ENCODE measurements at regions not wholly inside any gene's neighbourhood (a gene's known extent, or its start where the extent isn't known, plus 50 kb on each side); places are given as distances from the start of the nearest gene placed in this dataset.
"Not testable (repeated sequence)": the region's sequence is repeated elsewhere in the genome, so short reads cannot be mapped to it uniquely, and the experiment has no call there.

- DNase-seq; H3K4me3 Mint-ChIP-seq; H3K9me3 Mint-ChIP-seq (ENCODE audit: low read depth); H3K27ac Mint-ChIP-seq; ATAC-seq; H3K4me1 Mint-ChIP-seq; H3K27me3 Mint-ChIP-seq; H3K36me3 Mint-ChIP-seq; CTCF ChIA-PET: not testable (repeated sequence)
Observed at GRCh38 chr1:78203410-78203982, 157.7 kb downstream of the GIPC2 start.

GRCh38 chr1:78210175-78210574, 164.4 kb downstream of the GIPC2 start:
- no peak for ATAC-seq
- Mint-ChIP-seq H3K4me3 (no peak overlapping the region), H3K4me1 (no peaks in the 10 kb centered on the region), H3K27ac (no peak overlapping the region), H3K27me3 (no peaks in the 10 kb centered on the region), H3K36me3 (no peaks in the 10 kb centered on the region), H3K9me3 (ENCODE audit: low read depth) (no peaks in the 10 kb centered on the region)
- CTCF ChIA-PET = no interaction called here
- no peak for DNase-seq

- Mint-ChIP-seq H3K4me1 (no peaks in the 10 kb centered on the region), H3K27me3 (no peaks in the 10 kb centered on the region), H3K27ac (no peak overlapping the region), H3K4me3 (no peak overlapping the region), H3K9me3 (ENCODE audit: low read depth) (no peaks in the 10 kb centered on the region), H3K36me3 (no peaks in the 10 kb centered on the region)
- DNase-seq (no peak), ATAC-seq (no peak)
- CTCF ChIA-PET = interaction anchor here (0.6 kb wide), 1 partner anchor 1612 kb away, joined by 5 read pairs; no protein-coding TSS in a partner anchor
Observed at GRCh38 chr1:78211483-78212092, 165.8 kb downstream of the GIPC2 start.

GRCh38 chr1:78214334-78214733, 168.6 kb downstream of the GIPC2 start:
- ATAC-seq = no peak

GRCh38 chr1:78222225-78222959, 176.6 kb downstream of the GIPC2 start:
- Mint-ChIP-seq H3K27me3 (peaks cover 2% of the 10 kb centered on the region), H3K4me3 (no peak overlapping the region), H3K27ac (no peak overlapping the region), H3K36me3 (no peaks in the 10 kb centered on the region), H3K4me1 (no peaks in the 10 kb centered on the region), H3K9me3 (ENCODE audit: low read depth) (no peaks in the 10 kb centered on the region)
- CTCF ChIA-PET = no interaction called here
- no peak for ATAC-seq
- no peak for DNase-seq

More at GRCh38 chr1:78214334-78214733, 168.6 kb downstream of the GIPC2 start:
- CTCF ChIA-PET = no interaction called here
- H3K4me1 Mint-ChIP-seq = no peaks in the 10 kb centered on the region
- H3K4me3 Mint-ChIP-seq = no peak overlapping the region
- H3K36me3 Mint-ChIP-seq = no peaks in the 10 kb centered on the region
- no peaks in the 10 kb centered on the region for H3K27me3 Mint-ChIP-seq
- no peak overlapping the region for H3K27ac Mint-ChIP-seq
- H3K9me3 Mint-ChIP-seq (ENCODE audit: low read depth) = no peaks in the 10 kb centered on the region
- no peak for DNase-seq

GRCh38 chr1:78222960-78223358, 177.2 kb downstream of the GIPC2 start:
- H3K27ac Mint-ChIP-seq = no peak overlapping the region
- ATAC-seq (no peak), DNase-seq (no peak)
- no peaks in the 10 kb centered on the region for H3K36me3 Mint-ChIP-seq
- CTCF ChIA-PET = no interaction called here
- H3K4me1 Mint-ChIP-seq = no peaks in the 10 kb centered on the region
- no peak overlapping the region for H3K4me3 Mint-ChIP-seq
- peaks cover 2% of the 10 kb centered on the region for H3K27me3 Mint-ChIP-seq
- no peaks in the 10 kb centered on the region for H3K9me3 Mint-ChIP-seq (ENCODE audit: low read depth)

GRCh38 chr1:78223417-78224215, 177.8 kb downstream of the GIPC2 start:
- CTCF ChIA-PET = no interaction called here
- H3K27me3 Mint-ChIP-seq = peaks cover 2% of the 10 kb centered on the region
- H3K27ac Mint-ChIP-seq = no peak overlapping the region
- ATAC-seq (no peak), DNase-seq (no peak)
- no peaks in the 10 kb centered on the region for H3K4me1 Mint-ChIP-seq
- no peaks in the 10 kb centered on the region for H3K9me3 Mint-ChIP-seq (ENCODE audit: low read depth)
- H3K36me3 Mint-ChIP-seq = no peaks in the 10 kb centered on the region
- no peak overlapping the region for H3K4me3 Mint-ChIP-seq

GRCh38 chr1:78224246-78224785, 178.6 kb downstream of the GIPC2 start:
- Mint-ChIP-seq H3K4me1 (no peaks in the 10 kb centered on the region), H3K36me3 (no peaks in the 10 kb centered on the region), H3K27me3 (peaks cover 2% of the 10 kb centered on the region), H3K4me3 (no peak overlapping the region), H3K9me3 (ENCODE audit: low read depth) (no peaks in the 10 kb centered on the region), H3K27ac (no peak overlapping the region)
- ATAC-seq = no peak
- CTCF ChIA-PET = no interaction called here
- no peak for DNase-seq

GRCh38 chr1:78224861-78225552, 179.2 kb downstream of the GIPC2 start:
- no peaks in the 10 kb centered on the region for H3K4me1 Mint-ChIP-seq
- CTCF ChIA-PET = no interaction called here
- H3K9me3 Mint-ChIP-seq (ENCODE audit: low read depth) = no peaks in the 10 kb centered on the region
- ATAC-seq (no peak), DNase-seq (no peak)
- H3K36me3 Mint-ChIP-seq = no peaks in the 10 kb centered on the region
- H3K4me3 Mint-ChIP-seq = no peak overlapping the region
- H3K27ac Mint-ChIP-seq = no peak overlapping the region
- peaks cover 2% of the 10 kb centered on the region for H3K27me3 Mint-ChIP-seq

GRCh38 chr1:78226784-78227183, 181.0 kb downstream of the GIPC2 start:
- Mint-ChIP-seq H3K4me1 (no peaks in the 10 kb centered on the region), H3K36me3 (no peaks in the 10 kb centered on the region), H3K27me3 (peaks cover 2% of the 10 kb centered on the region), H3K4me3 (no peak overlapping the region), H3K27ac (no peak overlapping the region), H3K9me3 (ENCODE audit: low read depth) (no peaks in the 10 kb centered on the region)
- CTCF ChIA-PET = no interaction called here
- ATAC-seq (no peak), DNase-seq (no peak)

GRCh38 chr1:78227705-78228635, 182.2 kb downstream of the GIPC2 start:
- CTCF ChIA-PET = no interaction called here
- Mint-ChIP-seq H3K9me3 (ENCODE audit: low read depth) (no peaks in the 10 kb centered on the region), H3K27me3 (peaks cover 2% of the 10 kb centered on the region), H3K4me3 (no peak overlapping the region), H3K4me1 (no peaks in the 10 kb centered on the region), H3K36me3 (no peaks in the 10 kb centered on the region), H3K27ac (no peak overlapping the region)
- DNase-seq = no peak
- no peak for ATAC-seq

- ATAC-seq = no peak
- CTCF ChIA-PET = no interaction called here
Observed at GRCh38 chr1:78229344-78229743, 183.6 kb downstream of the GIPC2 start.

More at GRCh38 chr1:78229344-78229743, 183.6 kb downstream of the GIPC2 start:
- H3K36me3 Mint-ChIP-seq = no peaks in the 10 kb centered on the region
- no peak overlapping the region for H3K4me3 Mint-ChIP-seq
- H3K27ac Mint-ChIP-seq = no peak overlapping the region
- peaks cover 2% of the 10 kb centered on the region for H3K27me3 Mint-ChIP-seq
- DNase-seq = no peak
- H3K9me3 Mint-ChIP-seq (ENCODE audit: low read depth) = no peaks in the 10 kb centered on the region
- H3K4me1 Mint-ChIP-seq = no peaks in the 10 kb centered on the region
